ENCODE measurements at regions not wholly inside any gene's neighbourhood (a gene's known extent, or its start where the extent isn't known, plus 50 kb on each side); places are given as distances from the start of the nearest gene placed in this dataset.
"Not testable (repeated sequence)": the region's sequence is repeated elsewhere in the genome, so short reads cannot be mapped to it uniquely, and the experiment has no call there.

DNA sequence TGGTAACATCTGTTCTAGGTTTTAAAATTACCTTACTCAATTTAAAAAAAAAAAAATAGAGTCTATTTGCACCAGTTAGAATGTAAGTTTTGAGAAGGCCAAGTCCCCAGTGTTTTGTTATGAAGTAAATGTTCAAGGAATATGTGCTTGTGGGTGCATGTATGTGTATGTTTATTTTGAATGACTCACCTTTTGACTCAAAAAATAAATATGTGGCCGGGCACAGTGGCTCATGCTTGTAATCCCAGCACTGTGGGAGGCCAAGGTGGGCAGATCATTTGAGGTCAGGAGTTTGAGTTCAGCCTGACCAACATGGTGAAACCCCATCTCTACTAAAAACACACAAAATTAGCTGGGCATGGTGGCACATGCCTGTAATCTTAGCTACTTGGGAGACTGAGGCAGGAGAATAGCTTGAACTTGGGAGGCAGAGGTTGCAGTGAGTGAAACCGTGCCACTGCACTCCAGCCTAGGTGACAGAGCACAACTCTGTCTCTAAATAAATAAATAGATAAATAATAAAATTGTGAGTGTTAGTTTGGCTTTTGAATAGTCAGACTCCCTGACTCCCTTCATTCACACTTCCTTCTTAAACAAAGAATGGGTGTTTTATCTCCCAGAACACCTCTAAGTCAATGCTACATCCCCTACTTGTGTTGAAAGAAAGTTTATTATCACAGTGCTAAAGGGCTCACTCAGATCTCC is 511.3 kb upstream of the PCDH7 start:
- DNase-seq (ENCODE audit: low spot score) = no peak
- TF ChIP-seq, protein P1, sequence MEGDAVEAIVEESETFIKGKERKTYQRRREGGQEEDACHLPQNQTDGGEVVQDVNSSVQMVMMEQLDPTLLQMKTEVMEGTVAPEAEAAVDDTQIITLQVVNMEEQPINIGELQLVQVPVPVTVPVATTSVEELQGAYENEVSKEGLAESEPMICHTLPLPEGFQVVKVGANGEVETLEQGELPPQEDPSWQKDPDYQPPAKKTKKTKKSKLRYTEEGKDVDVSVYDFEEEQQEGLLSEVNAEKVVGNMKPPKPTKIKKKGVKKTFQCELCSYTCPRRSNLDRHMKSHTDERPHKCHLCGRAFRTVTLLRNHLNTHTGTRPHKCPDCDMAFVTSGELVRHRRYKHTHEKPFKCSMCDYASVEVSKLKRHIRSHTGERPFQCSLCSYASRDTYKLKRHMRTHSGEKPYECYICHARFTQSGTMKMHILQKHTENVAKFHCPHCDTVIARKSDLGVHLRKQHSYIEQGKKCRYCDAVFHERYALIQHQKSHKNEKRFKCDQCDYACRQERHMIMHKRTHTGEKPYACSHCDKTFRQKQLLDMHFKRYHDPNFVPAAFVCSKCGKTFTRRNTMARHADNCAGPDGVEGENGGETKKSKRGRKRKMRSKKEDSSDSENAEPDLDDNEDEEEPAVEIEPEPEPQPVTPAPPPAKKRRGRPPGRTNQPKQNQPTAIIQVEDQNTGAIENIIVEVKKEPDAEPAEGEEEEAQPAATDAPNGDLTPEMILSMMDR (IDR thresholded peaks at IDR 0.05; ENCODE audit: extremely low read depth, missing control alignments) = no peak

DNA sequence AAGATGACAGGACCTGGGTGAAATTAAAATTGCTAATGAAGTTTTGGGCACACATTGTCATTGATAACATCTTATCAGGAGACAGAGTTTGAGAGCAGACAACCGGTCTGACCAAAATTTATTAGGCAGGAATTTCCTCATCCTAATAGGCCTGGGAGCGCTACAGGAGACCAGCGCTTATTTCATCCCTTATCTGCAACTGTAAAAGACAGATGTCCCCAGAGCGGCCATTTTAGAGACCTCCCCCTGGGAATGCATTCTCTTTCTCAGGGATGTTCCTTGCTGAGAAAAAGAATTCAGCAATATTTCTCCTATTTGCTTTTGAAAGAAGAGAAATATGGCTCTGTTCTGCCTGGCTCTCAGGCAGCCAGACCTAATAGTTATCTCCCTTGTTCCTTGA is 504.2 kb upstream of the PCDH7 start:
- DNase-seq (ENCODE audit: low spot score) = not testable (repeated sequence)

DNA sequence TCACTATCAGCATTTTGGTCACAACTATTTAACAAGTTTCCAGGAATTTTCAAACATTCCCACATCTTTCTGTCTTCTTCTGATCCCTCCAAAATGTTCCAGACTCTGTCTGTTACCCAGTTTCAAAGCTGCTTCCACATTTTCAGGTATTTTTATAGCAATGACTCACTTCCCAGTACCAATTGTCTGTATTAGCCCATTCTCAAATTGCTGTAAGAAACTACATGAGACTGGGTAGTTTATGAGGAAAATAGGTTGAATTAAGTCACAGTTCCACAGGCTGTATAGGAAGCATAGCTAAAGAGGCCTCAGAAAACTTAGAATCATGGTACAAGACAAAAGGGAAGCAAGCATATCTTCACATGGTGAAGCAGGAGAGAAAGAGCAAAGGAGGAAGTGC is 475.0 kb upstream of the PCDH7 start:
- TF ChIP-seq, protein P1 (IDR thresholded peaks at IDR 0.05; ENCODE audit: extremely low read depth, missing control alignments) = no peak
- DNase-seq (ENCODE audit: low spot score) = no peak

DNA sequence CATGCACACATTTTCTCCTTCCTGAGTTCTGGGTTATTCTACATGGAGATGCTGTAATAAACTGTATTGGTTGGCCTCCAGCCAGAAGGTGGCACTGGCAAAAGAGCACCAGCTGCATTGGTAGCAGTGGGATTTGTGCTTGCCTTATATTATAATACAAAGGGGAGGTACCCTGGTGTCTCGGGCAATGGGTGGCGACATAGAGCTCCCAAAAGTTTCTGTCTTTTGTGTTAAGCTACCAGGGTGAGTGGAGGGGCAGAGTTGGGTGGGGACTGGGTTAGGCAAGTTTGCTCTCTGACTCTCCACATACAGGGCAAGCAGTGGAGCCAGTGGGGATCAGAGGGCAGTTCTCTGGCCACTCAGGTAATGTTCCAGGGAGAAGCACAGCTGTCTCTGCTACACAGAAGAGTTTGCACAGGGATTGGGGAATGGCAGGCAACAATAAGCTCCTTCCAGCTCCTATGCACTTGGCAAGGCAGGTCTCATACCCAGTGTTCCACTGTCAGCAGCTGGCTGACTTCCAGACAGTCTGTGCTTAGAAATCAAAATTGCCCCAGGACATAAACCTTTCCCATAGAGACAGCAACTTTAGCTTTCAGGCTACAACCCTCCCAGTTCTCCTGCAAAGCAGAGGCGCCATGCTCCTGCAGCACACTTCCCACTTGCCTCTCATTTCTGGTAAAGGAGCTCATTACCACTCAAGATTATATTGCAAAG is 463.9 kb upstream of the PCDH7 start:
- no peak for DNase-seq (ENCODE audit: low spot score)
- TF ChIP-seq, protein P1 (IDR thresholded peaks at IDR 0.05; ENCODE audit: extremely low read depth, missing control alignments) = no peak

DNA sequence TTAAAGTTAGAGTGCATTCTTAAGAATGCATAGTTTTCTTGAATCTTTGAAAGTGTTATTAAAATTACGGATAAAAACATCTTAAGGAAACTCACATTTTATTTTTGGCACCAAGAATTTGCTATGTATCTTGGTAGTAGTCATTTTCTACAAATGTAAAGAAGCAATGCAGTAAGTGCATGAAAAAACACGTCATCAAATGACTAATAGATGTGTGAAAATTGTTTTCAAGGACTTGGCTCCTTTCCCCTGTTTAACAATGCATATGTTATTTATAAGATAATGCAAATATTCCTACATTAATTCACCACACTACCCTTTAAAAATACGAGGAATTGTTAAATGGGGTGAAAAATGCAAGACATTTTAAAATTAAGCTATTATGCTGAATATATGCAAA is 461.2 kb upstream of the PCDH7 start:
- DNase-seq (ENCODE audit: low spot score) = no peak
- TF ChIP-seq, protein P1 (IDR thresholded peaks at IDR 0.05; ENCODE audit: extremely low read depth, missing control alignments) = no peak

DNA sequence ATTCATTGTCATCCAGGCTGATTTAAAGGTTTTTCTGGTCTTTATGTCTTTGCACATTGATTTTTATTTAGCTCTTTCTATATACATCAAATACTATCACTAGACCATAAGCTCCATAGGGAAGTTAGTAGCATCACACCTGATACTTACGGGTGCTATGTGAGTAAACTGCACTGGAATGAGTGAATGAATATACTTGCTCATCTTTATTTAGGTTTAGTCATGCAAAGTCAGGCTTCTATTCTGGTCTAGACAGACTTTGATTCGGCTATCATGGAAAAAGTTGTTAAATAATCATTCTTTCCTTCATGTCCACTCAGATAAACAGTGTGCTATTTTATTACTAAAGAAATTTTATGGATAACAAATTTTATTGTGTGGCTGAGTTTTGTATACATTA is 457.8 kb upstream of the PCDH7 start:
- TF ChIP-seq, protein P1 (IDR thresholded peaks at IDR 0.05; ENCODE audit: extremely low read depth, missing control alignments) = no peak
- no peak for DNase-seq (ENCODE audit: low spot score)

DNA sequence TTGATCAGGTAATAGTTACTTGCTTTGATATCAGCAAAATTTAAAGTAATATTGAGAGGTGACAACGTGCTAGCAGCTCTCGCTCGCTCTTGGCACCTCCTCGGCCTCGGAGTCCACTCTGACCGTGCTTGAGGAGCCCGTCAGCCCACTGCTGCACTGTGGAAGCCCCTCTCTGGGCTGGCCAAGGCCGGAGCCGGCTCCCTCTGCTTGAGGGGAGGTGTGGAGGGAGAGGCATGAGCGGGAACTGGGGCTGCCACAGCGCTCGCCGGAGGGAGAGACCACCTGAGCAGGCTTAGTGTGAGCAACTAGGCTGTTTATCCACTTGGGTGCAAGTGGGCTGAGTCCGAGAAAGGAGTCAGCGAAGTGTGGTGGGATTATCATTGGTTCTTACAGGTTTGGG is 455.7 kb upstream of the PCDH7 start:
- TF ChIP-seq, protein P1 (IDR thresholded peaks at IDR 0.05; ENCODE audit: extremely low read depth, missing control alignments) = no peak
- no peak for DNase-seq (ENCODE audit: low spot score)

DNA sequence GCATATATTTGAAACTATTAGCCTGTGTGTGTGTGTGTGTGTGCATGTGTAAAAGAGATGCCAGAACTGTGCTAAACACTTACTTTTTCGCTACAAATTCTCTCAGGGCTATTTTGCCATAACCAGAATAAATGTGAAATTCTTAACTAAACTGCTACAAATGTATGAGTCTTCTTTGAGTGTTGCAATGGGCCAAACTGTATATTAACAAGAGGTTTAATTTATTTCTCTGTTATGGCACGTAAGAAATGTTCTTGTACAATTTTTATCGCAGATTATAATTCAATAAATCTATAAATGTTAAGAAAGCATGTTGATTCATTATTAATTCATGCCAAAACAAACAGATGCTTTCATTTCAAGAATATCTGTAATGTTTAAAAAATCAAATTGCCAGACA is 454.5 kb upstream of the PCDH7 start:
- TF ChIP-seq, protein P1 (IDR thresholded peaks at IDR 0.05; ENCODE audit: extremely low read depth, missing control alignments) = no peak
- no peak for DNase-seq (ENCODE audit: low spot score)

Data from GM20000 (cell line).